ENCODE measurements at regions not wholly inside any gene's neighbourhood (a gene's known extent, or its start where the extent isn't known, plus 50 kb on each side); places are given as distances from the start of the nearest gene placed in this dataset.

GRCh38 chr5:4970171-4970570, 170.0 kb upstream of the ADAMTS16 start:
- Histone ChIP-seq H3K36me3 (ENCODE audit: control insufficient read depth, insufficient read depth, low read length) (no peaks in the 10 kb centered on the region), H3K4me3 (ENCODE audit: low read length) (no peak overlapping the region), H3K27ac (ENCODE audit: low read length) (no peak overlapping the region), H3K9me3 (ENCODE audit: control insufficient read depth, insufficient read depth, low read length) (no peaks in the 10 kb centered on the region), H3K27me3 (ENCODE audit: control insufficient read depth, insufficient read depth, low read length) (no peaks in the 10 kb centered on the region), H3K4me1 (ENCODE audit: control insufficient read depth, insufficient read depth, low read length) (no peaks in the 10 kb centered on the region)
- no CpG with 5 or more reads among the region's 4 CpGs for WGBS (ENCODE audit: insufficient coverage, insufficient read length)
- no peak for DNase-seq (ENCODE audit: low read depth, low spot score)

GRCh38 chr5:4976902-4977301, 163.2 kb upstream of the ADAMTS16 start:
- no peaks in the 10 kb centered on the region for H3K36me3 ChIP-seq (ENCODE audit: control insufficient read depth, insufficient read depth, low read length)
- no peak overlapping the region for H3K27ac ChIP-seq (ENCODE audit: low read length)
- no peak for DNase-seq (ENCODE audit: low read depth, low spot score)
- no CpG with 5 or more reads among the region's 1 CpG for WGBS (ENCODE audit: insufficient coverage, insufficient read length)
- H3K4me3 ChIP-seq (ENCODE audit: low read length): no peak overlapping the region
- H3K9me3 ChIP-seq (ENCODE audit: control insufficient read depth, insufficient read depth, low read length): no peaks in the 10 kb centered on the region
- H3K4me1 ChIP-seq (ENCODE audit: control insufficient read depth, insufficient read depth, low read length): no peaks in the 10 kb centered on the region
- no peaks in the 10 kb centered on the region for H3K27me3 ChIP-seq (ENCODE audit: control insufficient read depth, insufficient read depth, low read length)

- Histone ChIP-seq H3K27me3 (ENCODE audit: control insufficient read depth, insufficient read depth, low read length) (no peaks in the 10 kb centered on the region), H3K4me1 (ENCODE audit: control insufficient read depth, insufficient read depth, low read length) (no peaks in the 10 kb centered on the region), H3K9me3 (ENCODE audit: control insufficient read depth, insufficient read depth, low read length) (no peaks in the 10 kb centered on the region), H3K4me3 (ENCODE audit: low read length) (no peak overlapping the region), H3K36me3 (ENCODE audit: control insufficient read depth, insufficient read depth, low read length) (no peaks in the 10 kb centered on the region), H3K27ac (ENCODE audit: low read length) (no peak overlapping the region)
- no CpG with 5 or more reads among the region's 5 CpGs for WGBS (ENCODE audit: insufficient coverage, insufficient read length)
- no peak for DNase-seq (ENCODE audit: low read depth, low spot score)
Observed at GRCh38 chr5:4977416-4978110, 162.6 kb upstream of the ADAMTS16 start.

- H3K27ac ChIP-seq (ENCODE audit: low read length): no peak overlapping the region
- no peak overlapping the region for H3K4me3 ChIP-seq (ENCODE audit: low read length)
- DNase-seq (ENCODE audit: low read depth, low spot score): no peak
- no peaks in the 10 kb centered on the region for H3K36me3 ChIP-seq (ENCODE audit: control insufficient read depth, insufficient read depth, low read length)
- no peaks in the 10 kb centered on the region for H3K27me3 ChIP-seq (ENCODE audit: control insufficient read depth, insufficient read depth, low read length)
- no CpG with 5 or more reads among the region's 5 CpGs for WGBS (ENCODE audit: insufficient coverage, insufficient read length)
- H3K9me3 ChIP-seq (ENCODE audit: control insufficient read depth, insufficient read depth, low read length): no peaks in the 10 kb centered on the region
- H3K4me1 ChIP-seq (ENCODE audit: control insufficient read depth, insufficient read depth, low read length): no peaks in the 10 kb centered on the region
Observed at GRCh38 chr5:4980201-4980600, 159.9 kb upstream of the ADAMTS16 start.

- H3K9me3 ChIP-seq (ENCODE audit: control insufficient read depth, insufficient read depth, low read length): no peaks in the 10 kb centered on the region
- no peak overlapping the region for H3K4me3 ChIP-seq (ENCODE audit: low read length)
- no peak for DNase-seq (ENCODE audit: low read depth, low spot score)
- no peaks in the 10 kb centered on the region for H3K27me3 ChIP-seq (ENCODE audit: control insufficient read depth, insufficient read depth, low read length)
- H3K36me3 ChIP-seq (ENCODE audit: control insufficient read depth, insufficient read depth, low read length): no peaks in the 10 kb centered on the region
- no peak overlapping the region for H3K27ac ChIP-seq (ENCODE audit: low read length)
- no peaks in the 10 kb centered on the region for H3K4me1 ChIP-seq (ENCODE audit: control insufficient read depth, insufficient read depth, low read length)
- WGBS (ENCODE audit: insufficient coverage, insufficient read length): no CpG with 5 or more reads among the region's 3 CpGs
Observed at GRCh38 chr5:4981608-4982007, 158.5 kb upstream of the ADAMTS16 start.

GRCh38 chr5:4983701-4984100, 156.4 kb upstream of the ADAMTS16 start:
- DNase-seq (ENCODE audit: low read depth, low spot score): no peak
- H3K36me3 ChIP-seq (ENCODE audit: control insufficient read depth, insufficient read depth, low read length): no peaks in the 10 kb centered on the region
- no peak overlapping the region for H3K27ac ChIP-seq (ENCODE audit: low read length)
- no peak overlapping the region for H3K4me3 ChIP-seq (ENCODE audit: low read length)
- no peaks in the 10 kb centered on the region for H3K9me3 ChIP-seq (ENCODE audit: control insufficient read depth, insufficient read depth, low read length)
- H3K4me1 ChIP-seq (ENCODE audit: control insufficient read depth, insufficient read depth, low read length): no peaks in the 10 kb centered on the region
- H3K27me3 ChIP-seq (ENCODE audit: control insufficient read depth, insufficient read depth, low read length): no peaks in the 10 kb centered on the region
- WGBS (ENCODE audit: insufficient coverage, insufficient read length): no CpG with 5 or more reads among the region's 3 CpGs

- DNase-seq (ENCODE audit: low read depth, low spot score): no peak
- no CpG with 5 or more reads among the region's 1 CpG for WGBS (ENCODE audit: insufficient coverage, insufficient read length)
- Histone ChIP-seq H3K4me3 (ENCODE audit: low read length) (no peak overlapping the region), H3K27ac (ENCODE audit: low read length) (no peak overlapping the region), H3K27me3 (ENCODE audit: control insufficient read depth, insufficient read depth, low read length) (no peaks in the 10 kb centered on the region), H3K4me1 (ENCODE audit: control insufficient read depth, insufficient read depth, low read length) (no peaks in the 10 kb centered on the region), H3K9me3 (ENCODE audit: control insufficient read depth, insufficient read depth, low read length) (no peaks in the 10 kb centered on the region), H3K36me3 (ENCODE audit: control insufficient read depth, insufficient read depth, low read length) (no peaks in the 10 kb centered on the region)
Observed at GRCh38 chr5:4984461-4984860, 155.7 kb upstream of the ADAMTS16 start.

- H3K9me3 ChIP-seq (ENCODE audit: control insufficient read depth, insufficient read depth, low read length): no peaks in the 10 kb centered on the region
- no peaks in the 10 kb centered on the region for H3K27me3 ChIP-seq (ENCODE audit: control insufficient read depth, insufficient read depth, low read length)
- no peak overlapping the region for H3K27ac ChIP-seq (ENCODE audit: low read length)
- WGBS (ENCODE audit: insufficient coverage, insufficient read length): no CpG with 5 or more reads among the region's 4 CpGs
- DNase-seq (ENCODE audit: low read depth, low spot score): no peak
- H3K4me1 ChIP-seq (ENCODE audit: control insufficient read depth, insufficient read depth, low read length): no peaks in the 10 kb centered on the region
- no peak overlapping the region for H3K4me3 ChIP-seq (ENCODE audit: low read length)
- no peaks in the 10 kb centered on the region for H3K36me3 ChIP-seq (ENCODE audit: control insufficient read depth, insufficient read depth, low read length)
Observed at GRCh38 chr5:4987431-4987830, 152.7 kb upstream of the ADAMTS16 start.

- Histone ChIP-seq H3K4me1 (ENCODE audit: control insufficient read depth, insufficient read depth, low read length) (no peaks in the 10 kb centered on the region), H3K27ac (ENCODE audit: low read length) (no peak overlapping the region), H3K27me3 (ENCODE audit: control insufficient read depth, insufficient read depth, low read length) (no peaks in the 10 kb centered on the region), H3K4me3 (ENCODE audit: low read length) (no peak overlapping the region), H3K9me3 (ENCODE audit: control insufficient read depth, insufficient read depth, low read length) (no peaks in the 10 kb centered on the region), H3K36me3 (ENCODE audit: control insufficient read depth, insufficient read depth, low read length) (no peaks in the 10 kb centered on the region)
- no peak for DNase-seq (ENCODE audit: low read depth, low spot score)
- no CpG with 5 or more reads among the region's 1 CpG for WGBS (ENCODE audit: insufficient coverage, insufficient read length)
Observed at GRCh38 chr5:4989118-4989517, 151.0 kb upstream of the ADAMTS16 start.

GRCh38 chr5:4990017-4990416, 150.1 kb upstream of the ADAMTS16 start:
- Histone ChIP-seq H3K27me3 (ENCODE audit: control insufficient read depth, insufficient read depth, low read length) (no peaks in the 10 kb centered on the region), H3K36me3 (ENCODE audit: control insufficient read depth, insufficient read depth, low read length) (no peaks in the 10 kb centered on the region), H3K9me3 (ENCODE audit: control insufficient read depth, insufficient read depth, low read length) (no peaks in the 10 kb centered on the region), H3K27ac (ENCODE audit: low read length) (no peak overlapping the region), H3K4me3 (ENCODE audit: low read length) (no peak overlapping the region), H3K4me1 (ENCODE audit: control insufficient read depth, insufficient read depth, low read length) (no peaks in the 10 kb centered on the region)
- WGBS (ENCODE audit: insufficient coverage, insufficient read length): no CpG with 5 or more reads among the region's 5 CpGs
- DNase-seq (ENCODE audit: low read depth, low spot score): no peak

- H3K27ac ChIP-seq (ENCODE audit: low read length): no peak overlapping the region
- H3K4me1 ChIP-seq (ENCODE audit: control insufficient read depth, insufficient read depth, low read length): no peaks in the 10 kb centered on the region
Observed at GRCh38 chr5:4990462-4990861, 149.7 kb upstream of the ADAMTS16 start.

More at GRCh38 chr5:4990462-4990861, 149.7 kb upstream of the ADAMTS16 start:
- no peaks in the 10 kb centered on the region for H3K36me3 ChIP-seq (ENCODE audit: control insufficient read depth, insufficient read depth, low read length)
- no peak for DNase-seq (ENCODE audit: low read depth, low spot score)
- H3K9me3 ChIP-seq (ENCODE audit: control insufficient read depth, insufficient read depth, low read length): no peaks in the 10 kb centered on the region
- no peaks in the 10 kb centered on the region for H3K27me3 ChIP-seq (ENCODE audit: control insufficient read depth, insufficient read depth, low read length)
- no peak overlapping the region for H3K4me3 ChIP-seq (ENCODE audit: low read length)
- WGBS (ENCODE audit: insufficient coverage, insufficient read length): no CpG with 5 or more reads among the region's 4 CpGs

Measured in iPS DF 6.9 (cell line).